ENCODE measurements at regions not wholly inside any gene's neighbourhood (a gene's known extent, or its start where the extent isn't known, plus 50 kb on each side); places are given as distances from the start of the nearest gene placed in this dataset.
A peak's percentile ranks its signal among the peaks of the same experiment; 100 is the strongest.

DNA sequence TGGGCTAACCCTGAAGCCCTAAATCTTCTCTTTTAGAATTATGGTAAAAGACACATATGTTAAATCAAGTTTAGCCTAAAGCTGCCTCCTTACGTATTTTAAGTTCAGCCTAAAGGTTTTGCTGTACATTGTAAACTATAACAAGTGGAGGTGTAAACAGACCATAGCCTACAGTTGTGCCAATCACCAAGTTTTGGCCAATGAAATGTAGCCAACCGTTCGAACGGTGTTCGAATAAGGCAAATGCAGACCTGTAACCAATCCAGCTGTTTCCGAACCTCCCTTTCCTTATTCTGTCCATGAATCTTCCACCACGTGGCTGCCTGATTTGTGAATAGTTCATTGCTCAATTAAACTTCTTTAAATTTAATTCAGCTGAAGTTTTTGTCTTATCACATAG, 52.1 kb upstream of the TBC1D9 start:
- no CpG with 5 or more reads among the region's 7 CpGs for WGBS, 2 experiments (ENCODE audit: extremely low coverage in 2 of 2, insufficient read length in 1 of 2)
- Histone ChIP-seq H2BK5ac (ENCODE audit: low read depth, low read length, poor library complexity, severe bottlenecking) (no peak overlapping the region), H4K8ac (ENCODE audit: low read depth in 2 of 2, low read length in 2 of 2) (no peak overlapping the region), H4K20me1 (ENCODE audit: insufficient read depth, low read length) (no peaks in the 10 kb centered on the region), H3K27ac (ENCODE audit: insufficient read depth, low read length) (peak overlapping the region; percentile 80; the same call in 1 of the 2 replicates), H2BK20ac (ENCODE audit: low read depth, low read length) (no peak overlapping the region), H3K79me1 (ENCODE audit: low read depth in 1 of 2, low read length in 2 of 2) (no peaks in the 10 kb centered on the region), H3K23ac (ENCODE audit: low read depth, low read length) (no peak overlapping the region), H3K14ac (replicated peaks; ENCODE audit: low read depth, low read length) (no peak overlapping the region), H3K4ac (ENCODE audit: low read depth, low read length) (no peak overlapping the region), H3K4me1 (ENCODE audit: control insufficient read depth, insufficient read depth, low read length) (peaks cover 8% of the 10 kb centered on the region), H3K18ac (ENCODE audit: low read depth, low read length) (peak overlapping the region; percentile 52), H2AK5ac (ENCODE audit: low read depth, low read length) (no peak overlapping the region), H4K91ac (ENCODE audit: insufficient read depth, low read depth, low read length) (no peak overlapping the region), H3K27me3 (ENCODE audit: control insufficient read depth, insufficient read depth, low read length) (peaks cover 25% of the 10 kb centered on the region), H3K4me2 (ENCODE audit: low read depth, low read length) (peak overlapping the region; percentile 61), H4K5ac (ENCODE audit: low read depth, low read length) (peak overlapping the region; percentile 42), H3K36me3 (ENCODE audit: control insufficient read depth, insufficient read depth, low read length) (no peaks in the 10 kb centered on the region), H3K9me1 (ENCODE audit: insufficient read depth, low read length) (no peaks in the 10 kb centered on the region), H3K9ac (ENCODE audit: low read depth, low read length) (no peak overlapping the region), H3K56ac (ENCODE audit: extremely low read depth, insufficient read depth, low read length) (no peak overlapping the region), H2AK9ac (replicated peaks; ENCODE audit: low read depth, low read length, poor library complexity) (no peak overlapping the region), H3K4me3 (ENCODE audit: insufficient read depth, low read depth, low read length) (no peak overlapping the region), H2BK15ac (ENCODE audit: low read depth, low read length) (no peak overlapping the region), H3K9me3 (ENCODE audit: control insufficient read depth, insufficient read depth, low read length) (no peaks in the 10 kb centered on the region), H2BK120ac (ENCODE audit: low read depth, low read length) (no peak overlapping the region), H2AFZ (replicated peaks; ENCODE audit: low read length, poor library complexity) (no peak overlapping the region)
- in situ Hi-C loops (cut with MboI; ENCODE audit: low sequenced_read_pairs) (no loop called here), dilution Hi-C loops (cut with HindIII; ENCODE audit: low sequenced_read_pairs, unreplicated experiment) (no loop called here), intact Hi-C loops (cut with micrococcal nuclease) (no loop called here)
- CTCF ChIA-PET: interaction anchor here (0.6 to 0.7 kb wide), 3 partner anchors 53 to 416 kb away, joined by 3 to 8 read pairs (median 3); no protein-coding TSS in a partner anchor
- peak; percentile 3 for DNase-seq
- no peak for TF ChIP-seq POLR2A (IDR thresholded peaks at IDR 0.05; ENCODE audit: low read depth, low read length)
- TF ChIP-seq, protein P1, sequence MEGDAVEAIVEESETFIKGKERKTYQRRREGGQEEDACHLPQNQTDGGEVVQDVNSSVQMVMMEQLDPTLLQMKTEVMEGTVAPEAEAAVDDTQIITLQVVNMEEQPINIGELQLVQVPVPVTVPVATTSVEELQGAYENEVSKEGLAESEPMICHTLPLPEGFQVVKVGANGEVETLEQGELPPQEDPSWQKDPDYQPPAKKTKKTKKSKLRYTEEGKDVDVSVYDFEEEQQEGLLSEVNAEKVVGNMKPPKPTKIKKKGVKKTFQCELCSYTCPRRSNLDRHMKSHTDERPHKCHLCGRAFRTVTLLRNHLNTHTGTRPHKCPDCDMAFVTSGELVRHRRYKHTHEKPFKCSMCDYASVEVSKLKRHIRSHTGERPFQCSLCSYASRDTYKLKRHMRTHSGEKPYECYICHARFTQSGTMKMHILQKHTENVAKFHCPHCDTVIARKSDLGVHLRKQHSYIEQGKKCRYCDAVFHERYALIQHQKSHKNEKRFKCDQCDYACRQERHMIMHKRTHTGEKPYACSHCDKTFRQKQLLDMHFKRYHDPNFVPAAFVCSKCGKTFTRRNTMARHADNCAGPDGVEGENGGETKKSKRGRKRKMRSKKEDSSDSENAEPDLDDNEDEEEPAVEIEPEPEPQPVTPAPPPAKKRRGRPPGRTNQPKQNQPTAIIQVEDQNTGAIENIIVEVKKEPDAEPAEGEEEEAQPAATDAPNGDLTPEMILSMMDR (conservative IDR thresholded peaks at IDR 0.05; ENCODE audit: low read depth, low read length): no peak
- TF ChIP-seq CHD1 (IDR thresholded peaks at IDR 0.05; ENCODE audit: low read depth, low read length): no peak
- TF ChIP-seq RCOR1 (IDR thresholded peaks at IDR 0.05; ENCODE audit: insufficient replicate concordance, low read length): no peak
- TF ChIP-seq RFX5 (IDR thresholded peaks at IDR 0.05; ENCODE audit: low read depth, low read length): no peak
- no peak for TF ChIP-seq SMC3 (IDR thresholded peaks at IDR 0.05; ENCODE audit: low read depth, low read length)
- TF ChIP-seq RAD21 (IDR thresholded peaks at IDR 0.05; ENCODE audit: low read length): no peak
- TF ChIP-seq BHLHE40 (IDR thresholded peaks at IDR 0.05; ENCODE audit: low read depth, low read length): no peak
- TF ChIP-seq, protein P2, sequence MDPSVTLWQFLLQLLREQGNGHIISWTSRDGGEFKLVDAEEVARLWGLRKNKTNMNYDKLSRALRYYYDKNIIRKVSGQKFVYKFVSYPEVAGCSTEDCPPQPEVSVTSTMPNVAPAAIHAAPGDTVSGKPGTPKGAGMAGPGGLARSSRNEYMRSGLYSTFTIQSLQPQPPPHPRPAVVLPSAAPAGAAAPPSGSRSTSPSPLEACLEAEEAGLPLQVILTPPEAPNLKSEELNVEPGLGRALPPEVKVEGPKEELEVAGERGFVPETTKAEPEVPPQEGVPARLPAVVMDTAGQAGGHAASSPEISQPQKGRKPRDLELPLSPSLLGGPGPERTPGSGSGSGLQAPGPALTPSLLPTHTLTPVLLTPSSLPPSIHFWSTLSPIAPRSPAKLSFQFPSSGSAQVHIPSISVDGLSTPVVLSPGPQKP (IDR thresholded peaks at IDR 0.05; ENCODE audit: borderline replicate concordance, low read depth, low read length): no peak
- TF ChIP-seq MXI1 (IDR thresholded peaks at IDR 0.05; ENCODE audit: borderline replicate concordance, low read depth, low read length): no peak
- no peak for TF ChIP-seq MAFK (IDR thresholded peaks at IDR 0.05; ENCODE audit: low read depth, low read length)
- TF ChIP-seq, protein P3, sequence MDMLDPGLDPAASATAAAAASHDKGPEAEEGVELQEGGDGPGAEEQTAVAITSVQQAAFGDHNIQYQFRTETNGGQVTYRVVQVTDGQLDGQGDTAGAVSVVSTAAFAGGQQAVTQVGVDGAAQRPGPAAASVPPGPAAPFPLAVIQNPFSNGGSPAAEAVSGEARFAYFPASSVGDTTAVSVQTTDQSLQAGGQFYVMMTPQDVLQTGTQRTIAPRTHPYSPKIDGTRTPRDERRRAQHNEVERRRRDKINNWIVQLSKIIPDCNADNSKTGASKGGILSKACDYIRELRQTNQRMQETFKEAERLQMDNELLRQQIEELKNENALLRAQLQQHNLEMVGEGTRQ (IDR thresholded peaks at IDR 0.05; ENCODE audit: low read depth, low read length): no peak
- no peak for TF ChIP-seq CEBPB (IDR thresholded peaks at IDR 0.05; ENCODE audit: low read depth, low read length)
- no peak for TF ChIP-seq NFE2L2 (IDR thresholded peaks at IDR 0.05; ENCODE audit: low read depth, low read length)
- no peak for TF ChIP-seq FOS (IDR thresholded peaks at IDR 0.05; ENCODE audit: low read depth, low read length)
- TF ChIP-seq MAZ (IDR thresholded peaks at IDR 0.05; ENCODE audit: borderline replicate concordance, low read depth, low read length): no peak
- POLR2A ChIA-PET (ENCODE audit: unreplicated experiment): no interaction called here
- peak; percentile 6; the same call in 1 of the 2 replicates for ATAC-seq (ENCODE audit: low read depth)
- no TSS peak for BruUV-seq (replicated peaks)

All from IMR-90 (cell line).